HEK293 (cell line): ENCODE measurements at regions not wholly inside any gene's neighbourhood (a gene's known extent, or its start where the extent isn't known, plus 50 kb on each side); places are given as distances from the start of the nearest gene placed in this dataset.

Experiments used
- CTCF ChIA-PET: fragments of 350-600 bp; formaldehyde crosslinking; extraction: SDS; loops from one replicate; lab custom pipeline; 2021; ENCODE audit warnings: antibody characterized with exemption; lab: Yijun Ruan, JAX
- POLR2A ChIA-PET: fragments of 300-600 bp; formaldehyde crosslinking; extraction: SDS; loops from one replicate; lab custom pipeline; 2020; ENCODE audit warnings: antibody characterized with exemption, inconsistent platforms; lab: Yijun Ruan, JAX
- H3K27ac ChIP-seq: fragments of 200-500 bp; sonication (Bioruptor generic); 2 replicates; pipeline ENCODE4 v1.5.1; 2014; ENCODE audit warnings: low read depth, low read length, control low read depth, inconsistent platforms; ENCODE audit errors: extremely low read depth
- H3K36me3 ChIP-seq, 2 experiments: fragments of 200-500 bp in 1 of 2; sonication (Bioruptor generic) in 1 of 2; 1 replicate in 1 of 2; 2 replicates in 1 of 2; pipeline ENCODE4 v1.5.1; 2014 to 2017; ENCODE audit warnings: inconsistent platforms in 2 of 2, low read length in 2 of 2; ENCODE audit not compliant: control insufficient read depth in 2 of 2, insufficient read depth in 1 of 2
- H3K4me1 ChIP-seq: fragments of 200-500 bp; sonication (Bioruptor generic); 2 replicates; pipeline ENCODE4 v1.5.1; 2014; ENCODE audit warnings: mild to moderate bottlenecking, low read length, inconsistent platforms; ENCODE audit not compliant: control insufficient read depth, insufficient read depth
- H3K4me3 ChIP-seq: 2 replicates; pipeline ENCODE4 v1.5.1; 2011; ENCODE audit warnings: low read depth, mild to moderate bottlenecking, control low read depth, low read length, moderate library complexity
- H3K9me3 ChIP-seq: fragments of 200-500 bp; sonication (Bioruptor generic); 2 replicates; pipeline ENCODE4 v1.5.1; 2014; ENCODE audit warnings: low read depth, low read length, inconsistent platforms; ENCODE audit not compliant: control insufficient read depth, insufficient read depth
- CTCF ChIP-seq: fragments of 450-650 bp; formaldehyde crosslinking; IDR thresholded peaks from 2 replicates; pipeline ENCODE4 v1.5.1; 2016; ENCODE audit warnings: missing biosample characterization, missing genetic modification characterization
- HOXD13 ChIP-seq: sonication (generic); formaldehyde crosslinking; IDR thresholded peaks from 2 replicates; pipeline ENCODE4 v1.8.0; 2022; ENCODE audit warnings: missing genetic modification reagents, borderline replicate concordance
- INSM2 ChIP-seq: fragments of 450-650 bp; formaldehyde crosslinking; IDR thresholded peaks from 2 replicates; pipeline ENCODE4 v1.5.1; 2016; ENCODE audit warnings: missing biosample characterization, missing genetic modification characterization
- MEIS1 ChIP-seq: sonication (generic); formaldehyde crosslinking; IDR thresholded peaks from 2 replicates; pipeline ENCODE4 v1.8.1; 2022; ENCODE audit warnings: missing genetic modification reagents, mild to moderate bottlenecking, borderline replicate concordance
- MZF1 ChIP-seq: fragments of 450-650 bp; formaldehyde crosslinking; IDR thresholded peaks from 2 replicates; pipeline ENCODE4 v1.5.1; 2017; ENCODE audit warnings: missing biosample characterization, missing genetic modification characterization, borderline replicate concordance
- REST ChIP-seq: fragments of 450-650 bp; formaldehyde crosslinking; IDR thresholded peaks from 2 replicates; pipeline ENCODE4 v1.5.1; 2016; ENCODE audit warnings: missing biosample characterization, missing genetic modification characterization
- TCF7L2 ChIP-seq: IDR thresholded peaks from 2 replicates; pipeline ENCODE4 v1.6.1; 2011; ENCODE audit warnings: low read depth, mild to moderate bottlenecking, inconsistent platforms, low read length, moderate library complexity, borderline replicate concordance
- ZBTB26 ChIP-seq: fragments of 450-650 bp; formaldehyde crosslinking; optimal IDR thresholded peaks from 2 replicates; pipeline ENCODE3; 2016; ENCODE audit warnings: missing biosample characterization, mild to moderate bottlenecking, missing genetic modification characterization
- ZNF138 ChIP-seq: fragments of 450-650 bp; formaldehyde crosslinking; IDR thresholded peaks from 2 replicates; pipeline ENCODE4 v1.5.1; 2016; ENCODE audit warnings: missing biosample characterization, missing genetic modification characterization, borderline replicate concordance
- ZNF274 ChIP-seq, 2 experiments: fragments of 200-500 bp in 1 of 2; fragments of 450-650 bp in 1 of 2; sonication (Bioruptor generic) in 1 of 2; formaldehyde crosslinking in 1 of 2; IDR thresholded peaks; 2 replicates each; pipeline versions ENCODE4 v1.5.1 to v1.6.1; 2014 to 2016; ENCODE audit warnings: borderline replicate concordance in 1 of 2, inconsistent platforms in 1 of 2, low read length in 1 of 2, missing biosample characterization in 1 of 2, missing genetic modification characterization in 1 of 2
- ZNF354C ChIP-seq: fragments of 450-650 bp; formaldehyde crosslinking; IDR thresholded peaks from 2 replicates; pipeline ENCODE4 v1.5.1; 2016; ENCODE audit warnings: missing biosample characterization, missing genetic modification characterization, low read depth, borderline replicate concordance
- ZNF549 ChIP-seq: fragments of 450-650 bp; IDR thresholded peaks from 2 replicates; pipeline ENCODE4 v1.5.1; 2018; ENCODE audit warnings: missing biosample characterization, missing genetic modification characterization, mild to moderate bottlenecking, inconsistent platforms, moderate library complexity
- ZNF561 ChIP-seq: fragments of 450-650 bp; IDR thresholded peaks from 2 replicates; pipeline ENCODE4 v1.5.1; 2018; ENCODE audit warnings: missing biosample characterization, missing genetic modification characterization, borderline replicate concordance
- ZNF626 ChIP-seq: fragments of 450-650 bp; sonication (Bioruptor Pico); formaldehyde crosslinking; IDR thresholded peaks from 2 replicates; pipeline ENCODE4 v1.5.1; 2018; ENCODE audit warnings: missing biosample characterization, missing genetic modification characterization, inconsistent platforms
- ZNF658 ChIP-seq: fragments of 450-650 bp; formaldehyde crosslinking; IDR thresholded peaks from 2 replicates; pipeline ENCODE4; 2016; ENCODE audit warnings: missing biosample characterization, missing genetic modification characterization
- TF ChIP-seq, protein P1 (sequence below): fragments of 450-650 bp; formaldehyde crosslinking; IDR thresholded peaks from 2 replicates; pipeline ENCODE4 v1.5.1; 2016; ENCODE audit warnings: missing biosample characterization, missing genetic modification characterization
- TF ChIP-seq, protein P2 (sequence below): fragments of 450-650 bp; IDR thresholded peaks from 2 replicates; pipeline ENCODE4 v1.5.1; 2018; ENCODE audit warnings: missing biosample characterization, mild to moderate bottlenecking, missing genetic modification characterization

GRCh38 chr9:96172797-96173196, 129.2 kb downstream of the HSD17B3 start:
- POLR2A ChIA-PET = no interaction called here
- no peak for TF ChIP-seq ZNF658 (tag by site-specific recombination)
- TF ChIP-seq MZF1 (tag by site-specific recombination) = no peak
- TF ChIP-seq ZNF138 (tag by site-specific recombination) = no peak
- TF ChIP-seq ZNF561 (tag by site-specific recombination) = no peak
- no peak for TF ChIP-seq CTCF
- TF ChIP-seq MEIS1 (CRISPR knock-in tag) = no peak
- TF ChIP-seq, protein P1, sequence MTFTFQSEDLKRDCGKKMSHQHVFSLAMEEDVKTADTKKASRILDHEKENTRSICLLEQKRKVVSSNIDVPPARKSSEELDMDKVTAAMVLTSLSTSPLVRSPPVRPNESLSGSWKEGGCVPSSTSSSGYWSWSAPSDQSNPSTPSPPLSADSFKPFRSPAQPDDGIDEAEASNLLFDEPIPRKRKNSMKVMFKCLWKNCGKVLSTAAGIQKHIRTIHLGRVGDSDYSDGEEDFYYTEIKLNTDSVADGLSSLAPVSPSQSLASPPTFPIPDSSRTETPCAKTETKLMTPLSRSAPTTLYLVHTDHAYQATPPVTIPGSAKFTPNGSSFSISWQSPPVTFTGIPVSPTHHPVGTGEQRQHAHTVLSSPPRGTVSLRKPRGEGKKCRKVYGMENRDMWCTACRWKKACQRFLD (tag by site-specific recombination) = no peak
- TF ChIP-seq, protein P2, sequence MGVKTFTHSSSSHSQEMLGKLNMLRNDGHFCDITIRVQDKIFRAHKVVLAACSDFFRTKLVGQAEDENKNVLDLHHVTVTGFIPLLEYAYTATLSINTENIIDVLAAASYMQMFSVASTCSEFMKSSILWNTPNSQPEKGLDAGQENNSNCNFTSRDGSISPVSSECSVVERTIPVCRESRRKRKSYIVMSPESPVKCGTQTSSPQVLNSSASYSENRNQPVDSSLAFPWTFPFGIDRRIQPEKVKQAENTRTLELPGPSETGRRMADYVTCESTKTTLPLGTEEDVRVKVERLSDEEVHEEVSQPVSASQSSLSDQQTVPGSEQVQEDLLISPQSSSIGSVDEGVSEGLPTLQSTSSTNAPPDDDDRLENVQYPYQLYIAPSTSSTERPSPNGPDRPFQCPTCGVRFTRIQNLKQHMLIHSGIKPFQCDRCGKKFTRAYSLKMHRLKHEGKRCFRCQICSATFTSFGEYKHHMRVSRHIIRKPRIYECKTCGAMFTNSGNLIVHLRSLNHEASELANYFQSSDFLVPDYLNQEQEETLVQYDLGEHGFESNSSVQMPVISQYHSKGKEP = no peak
- TF ChIP-seq ZNF354C = no peak
- TF ChIP-seq ZBTB26 (tag by site-specific recombination) = no peak
- no peak for TF ChIP-seq INSM2 (tag by site-specific recombination)
- no peak for TF ChIP-seq ZNF274 (IDR thresholded peaks at IDR 0.05; ENCODE audit: low read length)
- no peak for TF ChIP-seq ZNF274 (tag by site-specific recombination; IDR thresholded peaks at IDR 0.05; ENCODE audit: borderline replicate concordance)
- no peak for TF ChIP-seq ZNF626 (tag by site-specific recombination)
- no peak for TF ChIP-seq TCF7L2
- no peak for TF ChIP-seq ZNF549
- no peak for TF ChIP-seq REST (tag by site-specific recombination)
- TF ChIP-seq HOXD13 (CRISPR knock-in tag) = no peak

More at GRCh38 chr9:96172797-96173196, 129.2 kb downstream of the HSD17B3 start:
- Histone ChIP-seq H3K4me1 (peaks cover 2% of the 10 kb centered on the region; the same call in 1 of the 2 replicates), H3K27ac (no peak overlapping the region), H3K4me3 (no peak overlapping the region), H3K9me3 (no peaks in the 10 kb centered on the region), H3K36me3 (no peaks in the 10 kb centered on the region)
- CTCF ChIA-PET = no interaction called here
